CD4-positive, alpha-beta T cell (primary cell): ENCODE measurements at regions not wholly inside any gene's neighbourhood (a gene's known extent, or its start where the extent isn't known, plus 50 kb on each side); places are given as distances from the start of the nearest gene placed in this dataset.
A peak's percentile ranks its signal among the peaks of the same experiment; 100 is the strongest.

Source experiments
- ATAC-seq: fragments of 200-7000 bp; cut with Tn5 transposase; one replicate; pipeline ENCODE4 v1.10.0; 2022; ENCODE audit warnings: mild to moderate bottlenecking; ENCODE audit not compliant: poor library complexity
- CTCF ChIA-PET: fragments of 350-600 bp; sonication (Branson Sonifier 250); formaldehyde crosslinking; loops from one replicate; lab custom pipeline; 2021; ENCODE audit warnings: antibody characterized with exemption, inconsistent platforms; lab: Charles Lee
- POLR2A ChIA-PET: fragments of 350-600 bp; sonication (Branson Sonifier 250); formaldehyde crosslinking; loops from one replicate; lab custom pipeline; 2021; ENCODE audit warnings: antibody characterized with exemption, inconsistent platforms; lab: Charles Lee
- DNase-seq, 14 experiments: peaks; one replicate each; pipeline ENCODE4 v3.0.0-alpha.2; 2013 to 2020; ENCODE audit warnings: mixed read lengths in 2 of 14
- H3K27ac ChIP-seq, 2 donors: one replicate each; pipeline versions ENCODE4 v1.5.1 to v1.7.0; 2013; ENCODE audit warnings: low read length in 2 of 2, low read depth in 1 of 2, mild to moderate bottlenecking in 1 of 2
- H3K27me3 ChIP-seq, 2 experiments: 1 replicate in 1 of 2; 2 replicates in 1 of 2; pipeline versions ENCODE4 v1.6.1 to v1.7.0; 2013; ENCODE audit warnings: low read length in 2 of 2, control low read depth in 1 of 2, mild to moderate bottlenecking in 1 of 2, moderate library complexity in 1 of 2; ENCODE audit not compliant: insufficient read depth in 2 of 2, control insufficient read depth in 1 of 2
- H3K36me3 ChIP-seq: one replicate; pipeline ENCODE4 v1.6.1; 2013; ENCODE audit warnings: low read length, control low read depth; ENCODE audit not compliant: insufficient read depth
- H3K4me1 ChIP-seq: one replicate; pipeline ENCODE4 v1.6.1; 2013; ENCODE audit warnings: low read length, control low read depth; ENCODE audit not compliant: insufficient read depth
- H3K4me3 ChIP-seq: one replicate; pipeline ENCODE4 v1.5.1; 2013; ENCODE audit warnings: mild to moderate bottlenecking, low read length, moderate library complexity
- H3K9me3 ChIP-seq, 2 experiments: 1 replicate in 1 of 2; 2 replicates in 1 of 2; pipeline versions ENCODE4 v1.6.1 to v1.7.0; 2013; ENCODE audit warnings: low read length in 2 of 2, mild to moderate bottlenecking in 2 of 2, control low read depth in 1 of 2, moderate library complexity in 1 of 2; ENCODE audit not compliant: control insufficient read depth in 1 of 2, insufficient read depth in 1 of 2
- H3K27ac Mint-ChIP-seq: one replicate; pipeline ENCODE4 v1.8.0; 2020; ENCODE audit warnings: mixed read lengths
- H3K27me3 Mint-ChIP-seq: one replicate; pipeline ENCODE4 v1.8.0; 2021; ENCODE audit warnings: mixed read lengths
- H3K36me3 Mint-ChIP-seq: one replicate; pipeline ENCODE4 v1.8.0; 2021; ENCODE audit warnings: low read depth, mixed read lengths
- H3K4me1 Mint-ChIP-seq: one replicate; pipeline ENCODE4 v1.8.0; 2021; ENCODE audit warnings: low read depth, mixed read lengths
- H3K4me3 Mint-ChIP-seq: one replicate; pipeline ENCODE4 v1.8.0; 2020; ENCODE audit warnings: mild to moderate bottlenecking, mixed read lengths
- H3K9me3 Mint-ChIP-seq: one replicate; pipeline ENCODE4 v1.8.0; 2020; ENCODE audit warnings: mixed read lengths
- intact Hi-C, 2 experiments: fragments of 100-400 bp; cut with DNase I in 1 of 2; cut with micrococcal nuclease in 1 of 2; formaldehyde crosslinking; loops; one replicate each; pipeline versions ENCODE4 v1.15.1 to v1.9.0; 2023 to 2025; cut with DNase I, micrococcal nuclease
- TF ChIP-seq, protein P1 (sequence below): fragments of 200-600 bp; IDR thresholded peaks from one replicate; pipeline ENCODE4 v1.8.0; 2022; ENCODE audit warnings: antibody characterized with exemption, mild to moderate bottlenecking

DNA sequence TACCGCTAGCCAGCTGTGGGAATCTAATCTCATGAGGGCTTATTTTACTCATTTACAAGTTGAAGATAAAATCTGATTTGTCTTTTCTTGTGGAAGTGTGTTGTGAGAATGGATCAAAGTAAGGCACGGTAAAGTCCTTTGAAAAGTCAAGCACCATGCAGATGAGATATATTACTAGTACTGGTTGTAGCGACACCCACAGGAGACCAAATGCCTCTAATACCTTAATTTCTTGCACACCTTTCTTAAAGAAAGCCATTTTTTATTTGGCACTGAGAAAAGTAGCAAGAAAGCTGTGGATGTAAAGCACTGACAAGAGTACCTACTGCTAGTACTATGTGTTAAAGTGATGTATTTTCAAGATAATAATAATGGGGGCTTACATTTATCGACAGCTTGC is 191.0 kb upstream of the MMS22L start:
- Mint-ChIP-seq H3K27me3 (peaks cover 14% of the 10 kb centered on the region), H3K4me3 (no peak overlapping the region), H3K27ac (no peak overlapping the region), H3K36me3 (no peaks in the 10 kb centered on the region), H3K9me3 (no peaks in the 10 kb centered on the region), H3K4me1 (no peaks in the 10 kb centered on the region)
- TF ChIP-seq, protein P1, sequence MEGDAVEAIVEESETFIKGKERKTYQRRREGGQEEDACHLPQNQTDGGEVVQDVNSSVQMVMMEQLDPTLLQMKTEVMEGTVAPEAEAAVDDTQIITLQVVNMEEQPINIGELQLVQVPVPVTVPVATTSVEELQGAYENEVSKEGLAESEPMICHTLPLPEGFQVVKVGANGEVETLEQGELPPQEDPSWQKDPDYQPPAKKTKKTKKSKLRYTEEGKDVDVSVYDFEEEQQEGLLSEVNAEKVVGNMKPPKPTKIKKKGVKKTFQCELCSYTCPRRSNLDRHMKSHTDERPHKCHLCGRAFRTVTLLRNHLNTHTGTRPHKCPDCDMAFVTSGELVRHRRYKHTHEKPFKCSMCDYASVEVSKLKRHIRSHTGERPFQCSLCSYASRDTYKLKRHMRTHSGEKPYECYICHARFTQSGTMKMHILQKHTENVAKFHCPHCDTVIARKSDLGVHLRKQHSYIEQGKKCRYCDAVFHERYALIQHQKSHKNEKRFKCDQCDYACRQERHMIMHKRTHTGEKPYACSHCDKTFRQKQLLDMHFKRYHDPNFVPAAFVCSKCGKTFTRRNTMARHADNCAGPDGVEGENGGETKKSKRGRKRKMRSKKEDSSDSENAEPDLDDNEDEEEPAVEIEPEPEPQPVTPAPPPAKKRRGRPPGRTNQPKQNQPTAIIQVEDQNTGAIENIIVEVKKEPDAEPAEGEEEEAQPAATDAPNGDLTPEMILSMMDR = no peak
- POLR2A ChIA-PET = interaction anchor here (0.8 kb wide), 1 partner anchor 20 kb away, joined by 3 read pairs; no protein-coding TSS in a partner anchor
- Histone ChIP-seq H3K4me1 (no peaks in the 10 kb centered on the region), H3K27me3 (no peaks in the 10 kb centered on the region), H3K4me3 (no peak overlapping the region), H3K27ac (no peak overlapping the region), H3K36me3 (no peaks in the 10 kb centered on the region), H3K9me3 (no peaks in the 10 kb centered on the region)
- CTCF ChIA-PET = no interaction called here
- DNase-seq = no peak
- ATAC-seq = no peak
- intact Hi-C loops = no loop called here

DNA sequence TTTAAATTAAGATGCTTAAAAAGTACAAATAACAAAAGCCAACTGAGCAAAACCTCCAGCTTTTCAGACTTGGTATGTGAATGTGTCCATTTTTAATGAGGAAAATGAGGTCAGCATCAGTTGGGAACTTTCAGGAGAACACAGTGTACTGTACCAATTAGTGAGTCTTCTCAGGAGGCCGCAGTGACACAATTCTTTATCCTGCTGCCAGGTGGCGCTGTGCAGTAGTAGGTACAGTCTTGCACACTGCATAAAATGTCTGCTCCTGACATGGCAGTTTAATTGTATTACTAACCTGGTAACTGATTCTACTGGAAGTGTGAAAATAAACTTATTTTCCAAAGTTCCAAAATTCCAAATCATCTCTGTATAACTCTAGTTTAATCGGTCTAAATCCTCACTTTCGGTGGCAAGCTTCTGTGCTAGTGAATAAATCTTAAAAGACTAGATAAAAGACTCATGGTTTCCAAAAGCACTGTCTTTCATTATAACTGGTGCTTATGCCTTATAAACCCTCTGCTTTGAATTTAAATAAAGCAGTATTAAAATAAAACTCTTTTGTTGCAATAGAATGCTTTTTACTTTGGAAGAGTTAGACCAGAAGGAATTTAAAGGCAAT is 214.8 kb upstream of the MMS22L start:
- no peak overlapping the region for H3K4me3 ChIP-seq
- no peaks in the 10 kb centered on the region for H3K9me3 Mint-ChIP-seq
- CTCF ChIA-PET = interaction anchor here (1.4 to 1.7 kb wide), 2 partner anchors 11 to 1622 kb away, joined by 5 to 8 read pairs; no protein-coding TSS in a partner anchor
- no peaks in the 10 kb centered on the region for H3K36me3 ChIP-seq
- H3K4me1 ChIP-seq = no peaks in the 10 kb centered on the region
- H3K27me3 ChIP-seq = peaks cover 0 to 4% of the 10 kb centered on the region in 2 experiments
- POLR2A ChIA-PET = no interaction called here
- H3K9me3 ChIP-seq = no peaks in the 10 kb centered on the region
- intact Hi-C loops = loop anchor here (1.0 to 2.0 kb wide), 3 partner anchors 1347 to 1621 kb away; no protein-coding TSS in a partner anchor
- H3K4me3 Mint-ChIP-seq = no peak overlapping the region
- DNase-seq (peak; percentile 17 to 76 (median 40)), ATAC-seq (peak; percentile 84)
- H3K27ac Mint-ChIP-seq = no peak overlapping the region
- no peaks in the 10 kb centered on the region for H3K4me1 Mint-ChIP-seq
- H3K36me3 Mint-ChIP-seq = no peaks in the 10 kb centered on the region
- TF ChIP-seq, protein P1 = peak; percentile 81
- H3K27me3 Mint-ChIP-seq = peaks cover 29% of the 10 kb centered on the region
- no peak overlapping the region for H3K27ac ChIP-seq

DNA sequence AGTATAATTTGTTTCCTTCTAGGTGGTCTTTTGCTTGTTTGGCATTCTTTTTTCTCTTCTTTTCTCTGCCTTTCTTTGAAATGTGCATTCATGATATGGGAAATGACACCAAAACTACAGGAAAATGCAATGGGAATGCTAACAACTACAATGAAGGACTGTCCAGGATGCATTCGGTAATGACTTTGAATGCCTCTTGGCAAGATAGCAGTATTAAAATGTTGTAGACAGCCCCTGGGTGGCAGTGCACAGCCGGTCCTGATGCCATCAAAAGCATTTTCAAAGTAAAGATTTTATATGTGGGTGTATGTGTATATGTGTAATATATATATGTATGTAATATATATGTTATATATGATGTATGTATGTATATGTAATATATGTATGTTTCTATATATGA is 218.8 kb upstream of the MMS22L start:
- DNase-seq = no peak
- TF ChIP-seq, protein P1 = no peak
- CTCF ChIA-PET = no interaction called here
- peaks cover 0 to 11% of the 10 kb centered on the region in 2 experiments for H3K27me3 ChIP-seq
- Mint-ChIP-seq H3K9me3 (no peaks in the 10 kb centered on the region), H3K27ac (no peak overlapping the region), H3K36me3 (no peaks in the 10 kb centered on the region), H3K4me3 (no peak overlapping the region), H3K27me3 (peaks cover 39% of the 10 kb centered on the region), H3K4me1 (no peaks in the 10 kb centered on the region)
- no peak for ATAC-seq
- POLR2A ChIA-PET = no interaction called here
- H3K4me3 ChIP-seq = no peak overlapping the region
- no peak overlapping the region for H3K27ac ChIP-seq
- no peaks in the 10 kb centered on the region for H3K36me3 ChIP-seq
- H3K9me3 ChIP-seq = no peaks in the 10 kb centered on the region
- intact Hi-C loops = no loop called here
- no peaks in the 10 kb centered on the region for H3K4me1 ChIP-seq
